Mucosa of descending colon (tissue), 3 donors: ENCODE measurements at regions not wholly inside any gene's neighbourhood (a gene's known extent, or its start where the extent isn't known, plus 50 kb on each side); places are given as distances from the start of the nearest gene placed in this dataset.

ENCODE experiments used
- ATAC-seq: fragments of 200-7000 bp; cut with Tn5 transposase; one replicate; pipeline ENCODE4 v1.9.1; 2020; ENCODE audit warnings: mild to moderate bottlenecking, moderate library complexity
- DNase-seq, 3 donors: peaks; one replicate each; pipeline ENCODE4 v3.0.0-alpha.2; 2020
- H3K36me3 ChIP-seq: fragments of 200-600 bp; one replicate; pipeline ENCODE4 v1.8.0; 2021; ENCODE audit warnings: low read depth, mild to moderate bottlenecking
- H3K4me1 ChIP-seq: fragments of 200-600 bp; one replicate; pipeline ENCODE4 v1.8.0; 2021; ENCODE audit warnings: low read depth, mild to moderate bottlenecking
- H3K4me3 ChIP-seq: fragments of 200-600 bp; one replicate; pipeline ENCODE4 v1.8.0; 2021; ENCODE audit warnings: mild to moderate bottlenecking
- H3K9me3 ChIP-seq: fragments of 200-600 bp; one replicate; pipeline ENCODE4 v1.8.0; 2021; ENCODE audit warnings: mild to moderate bottlenecking
- intact Hi-C, 2 donors: fragments of 100-400 bp; cut with DNase I in 1 of 2; cut with micrococcal nuclease in 1 of 2; formaldehyde crosslinking; loops; one replicate each; pipeline versions ENCODE4 v1.11.0 to v1.11.1; 2022; cut with DNase I, micrococcal nuclease
- TF ChIP-seq, protein P1 (sequence below): fragments of 200-600 bp; IDR thresholded peaks from one replicate; pipeline ENCODE4 v1.8.0; 2022; ENCODE audit warnings: antibody characterized with exemption, mild to moderate bottlenecking
- donor health status: DM: no; HTN: no; CAD: no; lungs with moderate emphysema.
- donor health status: DM: no; HTN: no; CAD: no.
- donor health status: DM: no; HTN: yes; CAD: no.

DNA sequence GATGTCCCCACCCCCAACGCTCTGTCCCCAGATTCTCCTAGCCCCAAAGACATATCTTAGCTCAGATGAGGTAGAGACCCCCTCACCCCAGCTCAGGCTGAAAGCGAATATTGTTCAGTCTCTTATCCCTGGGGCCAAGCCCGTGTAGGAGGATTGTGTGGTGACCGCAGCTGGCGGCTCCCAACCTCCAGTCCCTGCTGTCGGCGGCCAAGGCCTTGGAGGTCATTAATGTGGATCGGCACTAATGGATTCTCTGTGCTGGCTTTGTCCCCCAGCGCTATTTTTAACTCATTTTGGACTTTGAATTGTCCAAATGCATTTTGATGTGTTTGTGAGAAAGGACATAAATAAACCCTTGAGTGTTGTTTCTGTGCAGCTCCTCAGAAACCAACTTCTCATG lies 124.2 kb downstream of the UQCRFS1 start:
- H3K4me3 ChIP-seq = no peak overlapping the region
- no peaks in the 10 kb centered on the region for H3K9me3 ChIP-seq
- TF ChIP-seq, protein P1, sequence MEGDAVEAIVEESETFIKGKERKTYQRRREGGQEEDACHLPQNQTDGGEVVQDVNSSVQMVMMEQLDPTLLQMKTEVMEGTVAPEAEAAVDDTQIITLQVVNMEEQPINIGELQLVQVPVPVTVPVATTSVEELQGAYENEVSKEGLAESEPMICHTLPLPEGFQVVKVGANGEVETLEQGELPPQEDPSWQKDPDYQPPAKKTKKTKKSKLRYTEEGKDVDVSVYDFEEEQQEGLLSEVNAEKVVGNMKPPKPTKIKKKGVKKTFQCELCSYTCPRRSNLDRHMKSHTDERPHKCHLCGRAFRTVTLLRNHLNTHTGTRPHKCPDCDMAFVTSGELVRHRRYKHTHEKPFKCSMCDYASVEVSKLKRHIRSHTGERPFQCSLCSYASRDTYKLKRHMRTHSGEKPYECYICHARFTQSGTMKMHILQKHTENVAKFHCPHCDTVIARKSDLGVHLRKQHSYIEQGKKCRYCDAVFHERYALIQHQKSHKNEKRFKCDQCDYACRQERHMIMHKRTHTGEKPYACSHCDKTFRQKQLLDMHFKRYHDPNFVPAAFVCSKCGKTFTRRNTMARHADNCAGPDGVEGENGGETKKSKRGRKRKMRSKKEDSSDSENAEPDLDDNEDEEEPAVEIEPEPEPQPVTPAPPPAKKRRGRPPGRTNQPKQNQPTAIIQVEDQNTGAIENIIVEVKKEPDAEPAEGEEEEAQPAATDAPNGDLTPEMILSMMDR = no peak
- no peaks in the 10 kb centered on the region for H3K36me3 ChIP-seq
- no peak for DNase-seq
- ATAC-seq = no peak
- no peaks in the 10 kb centered on the region for H3K4me1 ChIP-seq
- intact Hi-C loops = no loop called here

- H3K36me3 ChIP-seq = no peaks in the 10 kb centered on the region
- no peaks in the 10 kb centered on the region for H3K4me1 ChIP-seq
- no peak for ATAC-seq
- no peak for DNase-seq
- no peaks in the 10 kb centered on the region for H3K9me3 ChIP-seq
- intact Hi-C loops = no loop called here
- TF ChIP-seq, protein P1 = no peak
- H3K4me3 ChIP-seq = no peak overlapping the region
These were observed 126.3 kb downstream of the UQCRFS1 start for GRCh38 chr19:29086646-29087045.

- TF ChIP-seq, protein P1 = no peak
- Histone ChIP-seq H3K4me1 (no peaks in the 10 kb centered on the region), H3K36me3 (no peaks in the 10 kb centered on the region), H3K9me3 (no peaks in the 10 kb centered on the region), H3K4me3 (no peak overlapping the region)
- ATAC-seq = no peak
- no peak for DNase-seq
- intact Hi-C loops = no loop called here
These were observed 126.8 kb downstream of the UQCRFS1 start for GRCh38 chr19:29086182-29086581.

GRCh38 chr19:29085630-29086029 lies 127.3 kb downstream of the UQCRFS1 start:
- no peaks in the 10 kb centered on the region for H3K9me3 ChIP-seq
- ATAC-seq (no peak), DNase-seq (no peak)
- H3K4me1 ChIP-seq = no peaks in the 10 kb centered on the region
- TF ChIP-seq, protein P1 = no peak
- H3K4me3 ChIP-seq = no peak overlapping the region
- intact Hi-C loops = no loop called here
- no peaks in the 10 kb centered on the region for H3K36me3 ChIP-seq

DNA sequence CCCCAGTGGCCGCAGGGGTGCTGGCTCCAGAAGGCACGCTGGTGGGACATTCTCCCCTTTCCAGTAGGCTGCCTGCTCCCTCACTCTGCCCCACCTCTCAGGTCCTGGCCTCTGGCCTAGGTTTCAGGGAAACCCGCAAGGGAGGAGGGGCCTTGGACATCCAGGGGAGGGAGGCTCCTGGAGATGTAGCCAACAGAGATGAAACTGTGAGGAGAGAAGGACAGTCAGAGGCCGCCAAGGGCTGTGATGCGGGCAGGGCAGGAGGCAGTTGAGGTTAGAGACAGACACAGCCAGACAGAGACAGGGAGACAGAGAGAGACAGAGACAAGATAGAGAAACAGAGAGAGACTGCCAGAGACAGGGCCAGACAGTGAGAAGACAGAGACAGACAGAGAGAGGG lies 127.7 kb downstream of the UQCRFS1 start:
- Histone ChIP-seq H3K4me3 (no peak overlapping the region), H3K4me1 (no peaks in the 10 kb centered on the region), H3K9me3 (no peaks in the 10 kb centered on the region), H3K36me3 (no peaks in the 10 kb centered on the region)
- intact Hi-C loops = no loop called here
- ATAC-seq (no peak), DNase-seq (no peak)
- TF ChIP-seq, protein P1 = no peak

DNA sequence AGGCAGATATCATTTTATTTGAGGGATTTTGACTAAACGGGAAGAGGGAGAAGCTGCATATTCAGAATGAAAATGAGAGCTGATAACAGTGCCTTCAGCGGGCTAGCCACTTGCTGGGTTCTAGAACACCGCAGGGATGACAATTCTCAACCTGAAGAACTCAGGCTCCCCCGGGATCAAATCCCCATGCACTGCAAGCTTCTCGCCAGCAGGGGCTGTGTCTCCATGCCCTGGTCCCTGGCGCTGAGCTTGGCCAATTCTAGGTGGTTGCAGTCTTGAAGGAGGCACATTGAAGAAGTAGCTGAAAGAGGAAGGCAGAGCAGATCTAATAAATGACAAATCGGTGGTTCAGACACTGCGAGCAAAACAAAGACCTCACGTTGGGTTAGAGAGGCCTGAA lies 128.7 kb downstream of the UQCRFS1 start:
- intact Hi-C loops = no loop called here
- H3K4me3 ChIP-seq = no peak overlapping the region
- no peak for DNase-seq
- no peak for ATAC-seq
- no peaks in the 10 kb centered on the region for H3K9me3 ChIP-seq
- H3K36me3 ChIP-seq = no peaks in the 10 kb centered on the region
- TF ChIP-seq, protein P1 = no peak
- H3K4me1 ChIP-seq = no peaks in the 10 kb centered on the region
